ENCODE measurements at regions not wholly inside any gene's neighbourhood (a gene's known extent, or its start where the extent isn't known, plus 50 kb on each side); places are given as distances from the start of the nearest gene placed in this dataset.

DNA sequence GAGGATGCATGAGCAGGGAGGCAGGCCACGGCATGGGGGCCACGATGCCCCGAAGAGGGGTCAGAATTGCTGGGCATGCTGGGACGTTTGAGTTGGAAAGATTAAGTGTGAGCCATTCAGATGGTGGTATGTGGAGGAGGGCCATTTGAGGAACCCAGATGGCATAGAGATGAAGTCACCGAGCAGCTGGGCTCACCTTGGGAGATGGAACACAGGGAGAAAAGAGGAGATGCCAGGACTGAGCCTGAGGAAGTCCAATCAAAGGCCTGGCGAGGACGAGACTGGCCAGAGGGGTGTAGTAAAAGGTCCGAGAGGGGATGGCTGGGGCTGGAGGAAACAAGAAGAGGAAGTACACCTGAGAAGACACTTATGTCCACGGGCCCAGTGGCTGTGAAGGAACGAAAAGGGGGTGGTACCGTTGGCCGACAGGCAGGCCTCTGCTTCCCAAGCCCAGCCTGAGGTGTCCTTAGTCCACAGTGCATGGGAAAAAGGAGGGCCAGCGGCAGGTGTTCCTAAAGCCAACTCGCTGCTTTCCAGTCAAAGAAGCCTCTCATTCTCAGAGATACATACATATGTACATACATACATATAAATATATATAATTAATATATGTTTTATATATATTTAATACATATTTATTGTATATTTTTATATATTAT lies 54.6 kb upstream of the CLCN4 start:
- TF ChIP-seq, protein P1, sequence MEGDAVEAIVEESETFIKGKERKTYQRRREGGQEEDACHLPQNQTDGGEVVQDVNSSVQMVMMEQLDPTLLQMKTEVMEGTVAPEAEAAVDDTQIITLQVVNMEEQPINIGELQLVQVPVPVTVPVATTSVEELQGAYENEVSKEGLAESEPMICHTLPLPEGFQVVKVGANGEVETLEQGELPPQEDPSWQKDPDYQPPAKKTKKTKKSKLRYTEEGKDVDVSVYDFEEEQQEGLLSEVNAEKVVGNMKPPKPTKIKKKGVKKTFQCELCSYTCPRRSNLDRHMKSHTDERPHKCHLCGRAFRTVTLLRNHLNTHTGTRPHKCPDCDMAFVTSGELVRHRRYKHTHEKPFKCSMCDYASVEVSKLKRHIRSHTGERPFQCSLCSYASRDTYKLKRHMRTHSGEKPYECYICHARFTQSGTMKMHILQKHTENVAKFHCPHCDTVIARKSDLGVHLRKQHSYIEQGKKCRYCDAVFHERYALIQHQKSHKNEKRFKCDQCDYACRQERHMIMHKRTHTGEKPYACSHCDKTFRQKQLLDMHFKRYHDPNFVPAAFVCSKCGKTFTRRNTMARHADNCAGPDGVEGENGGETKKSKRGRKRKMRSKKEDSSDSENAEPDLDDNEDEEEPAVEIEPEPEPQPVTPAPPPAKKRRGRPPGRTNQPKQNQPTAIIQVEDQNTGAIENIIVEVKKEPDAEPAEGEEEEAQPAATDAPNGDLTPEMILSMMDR (IDR thresholded peaks at IDR 0.05), result no peak
- TF ChIP-seq POLR2A (IDR thresholded peaks at IDR 0.05), result no peak
